ENCODE measurements at regions not wholly inside any gene's neighbourhood (a gene's known extent, or its start where the extent isn't known, plus 50 kb on each side); places are given as distances from the start of the nearest gene placed in this dataset.
"Not testable (repeated sequence)": the region's sequence is repeated elsewhere in the genome, so short reads cannot be mapped to it uniquely, and the experiment has no call there.

DNA sequence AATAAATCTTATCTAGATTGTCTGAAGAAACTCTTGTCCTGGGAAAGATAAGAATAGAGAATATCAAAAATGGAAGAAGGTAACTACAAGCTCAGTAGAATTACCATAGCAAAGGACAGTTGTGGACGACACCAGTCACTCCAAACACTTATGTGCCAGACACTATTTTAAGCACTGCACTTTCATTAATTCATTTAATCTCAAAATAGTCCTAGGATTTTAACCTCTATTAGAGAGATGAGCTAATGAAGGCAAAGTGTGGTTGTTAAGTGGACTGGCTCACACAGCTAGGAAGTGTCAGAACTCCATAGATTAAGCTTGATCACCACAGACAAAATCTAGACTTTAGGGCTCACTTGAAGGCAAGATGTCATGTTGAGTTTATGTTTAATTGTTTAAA is 168.9 kb downstream of the CDC14C start:
- POLR2A ChIA-PET, result no interaction called here
- no peak overlapping the region for H3K4me3 ChIP-seq (ENCODE audit: low read depth, low read length)
- TF ChIP-seq, protein P1, sequence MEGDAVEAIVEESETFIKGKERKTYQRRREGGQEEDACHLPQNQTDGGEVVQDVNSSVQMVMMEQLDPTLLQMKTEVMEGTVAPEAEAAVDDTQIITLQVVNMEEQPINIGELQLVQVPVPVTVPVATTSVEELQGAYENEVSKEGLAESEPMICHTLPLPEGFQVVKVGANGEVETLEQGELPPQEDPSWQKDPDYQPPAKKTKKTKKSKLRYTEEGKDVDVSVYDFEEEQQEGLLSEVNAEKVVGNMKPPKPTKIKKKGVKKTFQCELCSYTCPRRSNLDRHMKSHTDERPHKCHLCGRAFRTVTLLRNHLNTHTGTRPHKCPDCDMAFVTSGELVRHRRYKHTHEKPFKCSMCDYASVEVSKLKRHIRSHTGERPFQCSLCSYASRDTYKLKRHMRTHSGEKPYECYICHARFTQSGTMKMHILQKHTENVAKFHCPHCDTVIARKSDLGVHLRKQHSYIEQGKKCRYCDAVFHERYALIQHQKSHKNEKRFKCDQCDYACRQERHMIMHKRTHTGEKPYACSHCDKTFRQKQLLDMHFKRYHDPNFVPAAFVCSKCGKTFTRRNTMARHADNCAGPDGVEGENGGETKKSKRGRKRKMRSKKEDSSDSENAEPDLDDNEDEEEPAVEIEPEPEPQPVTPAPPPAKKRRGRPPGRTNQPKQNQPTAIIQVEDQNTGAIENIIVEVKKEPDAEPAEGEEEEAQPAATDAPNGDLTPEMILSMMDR (IDR thresholded peaks at IDR 0.05; ENCODE audit: insufficient read depth, low read length, missing control alignments), result no peak
- CTCF ChIA-PET, result no interaction called here
- DNase-seq (ENCODE audit: low read depth, low spot score), result no peak

DNA sequence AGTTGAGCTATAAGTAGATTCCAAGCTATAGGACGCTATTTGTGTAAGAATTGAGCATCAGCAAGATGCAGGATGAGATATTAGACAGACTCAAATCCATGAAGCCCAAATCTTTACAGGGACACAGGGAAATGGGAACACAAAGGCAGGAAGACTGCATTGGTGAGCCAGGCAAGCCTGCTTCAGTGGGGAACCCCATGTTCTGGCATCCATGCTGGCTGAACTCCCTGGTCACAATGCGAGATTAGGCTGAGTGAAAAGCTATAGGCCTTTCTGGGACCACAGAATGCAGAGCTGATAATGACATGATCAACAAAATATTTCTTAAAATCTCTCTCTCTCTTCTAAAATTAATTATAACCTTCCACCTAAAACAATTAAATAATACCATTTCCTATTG is 170.5 kb downstream of the CDC14C start:
- CTCF ChIA-PET, result no interaction called here
- H3K4me3 ChIP-seq (ENCODE audit: low read depth, low read length), result no peak overlapping the region
- POLR2A ChIA-PET, result no interaction called here

DNA sequence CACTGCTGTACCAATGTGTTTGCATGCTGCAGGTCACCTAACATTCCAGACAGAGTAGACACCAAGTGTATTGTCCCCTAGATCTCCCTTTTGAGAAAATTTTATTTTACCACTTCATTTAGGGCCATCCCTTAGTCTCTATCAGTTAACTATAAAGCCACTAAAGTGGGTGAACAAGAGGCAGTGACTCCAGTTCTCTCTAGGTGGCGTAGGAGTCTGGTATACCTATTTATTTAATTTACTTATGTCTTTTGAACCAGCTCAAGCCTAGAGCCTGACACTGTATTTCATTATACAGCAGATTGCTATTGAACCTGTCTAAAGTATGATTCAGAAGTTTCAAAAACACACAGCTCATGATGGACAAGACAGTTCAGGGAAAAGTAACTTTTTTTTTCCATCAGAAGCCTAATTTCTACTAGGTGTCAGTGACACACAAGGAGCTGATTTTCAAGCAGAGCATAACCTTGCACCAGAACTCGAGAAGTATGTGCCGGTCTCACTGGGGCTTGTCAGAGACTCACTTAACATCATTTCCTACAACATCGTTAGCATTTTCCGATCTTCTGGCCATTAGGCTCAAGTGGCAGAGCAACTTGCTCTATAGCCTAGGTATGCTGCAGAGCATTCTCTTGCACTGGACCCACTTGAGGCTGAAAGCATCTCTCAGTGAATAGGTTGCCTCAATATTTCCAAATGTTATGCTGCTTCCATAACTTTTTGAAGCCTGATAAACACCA is 175.4 kb downstream of the CDC14C start:
- ChIA-PET POLR2A (no interaction called here), CTCF (no interaction called here)
- H3K4me3 ChIP-seq (ENCODE audit: low read depth, low read length), result no peak overlapping the region
- no peak for DNase-seq (ENCODE audit: low read depth, low spot score)
- TF ChIP-seq, protein P1 (IDR thresholded peaks at IDR 0.05; ENCODE audit: insufficient read depth, low read length, missing control alignments), result no peak

More for the DNA sequence above, 170.5 kb downstream of the CDC14C start:
- TF ChIP-seq, protein P1 (IDR thresholded peaks at IDR 0.05; ENCODE audit: insufficient read depth, low read length, missing control alignments), result no peak
- DNase-seq (ENCODE audit: low read depth, low spot score), result no peak

DNA sequence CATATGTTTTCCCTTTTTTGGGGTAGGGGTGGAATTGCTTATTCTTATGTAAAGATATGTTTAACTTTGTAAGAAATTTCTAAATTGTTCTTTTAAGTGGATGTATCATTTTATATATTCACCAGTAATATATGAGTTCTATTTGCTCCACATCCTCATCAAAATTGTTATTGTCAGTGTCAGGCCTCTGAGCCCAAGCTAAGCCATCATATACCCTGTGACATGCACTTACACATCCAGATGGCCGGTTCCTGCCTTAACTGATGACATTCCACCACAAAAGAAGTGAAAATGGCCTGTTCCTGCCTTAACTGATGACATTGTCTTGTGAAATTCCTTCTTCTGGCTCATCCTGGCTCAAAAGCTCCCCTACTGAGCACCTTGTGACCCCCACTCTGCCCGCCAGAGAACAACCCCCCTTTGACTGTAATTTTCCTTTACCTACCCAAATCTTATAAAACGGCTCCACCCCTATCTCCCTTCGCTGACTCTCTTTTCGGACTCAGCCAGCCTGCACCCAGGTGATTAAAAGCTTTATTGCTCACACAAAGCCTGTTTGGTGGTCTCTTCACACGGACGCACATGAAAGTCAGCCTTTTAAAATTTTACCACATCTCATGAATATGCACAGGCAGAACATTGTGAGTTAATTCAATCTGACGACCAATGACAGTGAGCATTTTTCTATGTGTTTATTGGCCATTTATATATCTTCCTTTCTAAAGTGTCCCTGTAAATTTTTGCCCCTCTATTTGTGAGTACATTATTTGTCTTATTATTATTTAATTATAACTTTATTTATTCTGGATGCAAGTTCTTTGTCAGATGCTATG is 176.8 kb downstream of the CDC14C start:
- DNase-seq (ENCODE audit: low read depth, low spot score); CTCF ChIA-PET; POLR2A ChIA-PET; H3K4me3 ChIP-seq (ENCODE audit: low read depth, low read length): not testable (repeated sequence)

DNA sequence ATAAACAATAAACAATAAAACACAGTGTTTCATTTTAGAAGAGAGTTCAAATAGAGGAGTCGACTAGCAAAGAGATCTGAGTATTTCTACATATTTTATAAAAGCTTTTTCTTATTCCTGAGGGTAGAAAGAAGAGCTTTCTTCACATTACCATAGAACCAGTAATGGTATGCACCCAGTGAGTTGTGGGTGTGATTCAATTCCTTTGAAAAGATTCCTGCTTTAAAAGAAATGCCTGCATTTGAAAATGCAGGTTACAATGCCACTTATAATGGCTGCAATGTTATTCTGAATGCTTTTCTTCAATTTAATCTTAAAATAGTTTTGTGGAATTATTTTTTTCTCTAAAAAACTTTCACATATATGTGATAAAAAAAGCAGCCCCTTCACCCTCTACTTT is 178.1 kb downstream of the CDC14C start:
- ChIA-PET CTCF (no interaction called here), POLR2A (no interaction called here)
- TF ChIP-seq, protein P1 (IDR thresholded peaks at IDR 0.05; ENCODE audit: insufficient read depth, low read length, missing control alignments), result no peak
- no peak overlapping the region for H3K4me3 ChIP-seq (ENCODE audit: low read depth, low read length)
- no peak for DNase-seq (ENCODE audit: low read depth, low spot score)

DNA sequence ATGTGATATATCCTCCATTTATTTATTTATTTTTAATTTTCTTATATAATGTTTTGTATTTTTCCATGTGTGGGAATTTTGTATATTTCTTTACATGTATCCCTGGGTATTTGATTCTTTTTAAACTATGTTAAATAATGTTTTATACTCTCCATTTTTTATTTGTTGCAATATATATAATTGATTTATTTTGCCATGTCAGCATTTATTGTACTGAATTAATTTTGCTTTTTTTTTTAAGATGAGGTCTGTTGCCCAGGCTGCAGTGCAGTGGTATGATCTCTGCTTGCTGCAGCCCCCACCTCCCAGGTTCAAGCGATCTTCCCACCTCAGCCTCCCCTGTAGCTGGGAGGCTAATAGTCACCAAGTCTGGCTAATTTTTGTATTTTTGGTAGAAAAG is 187.4 kb downstream of the CDC14C start:
- ChIA-PET CTCF (no interaction called here), POLR2A (no interaction called here)
- TF ChIP-seq, protein P1 (IDR thresholded peaks at IDR 0.05; ENCODE audit: insufficient read depth, low read length, missing control alignments), result no peak
- H3K4me3 ChIP-seq (ENCODE audit: low read depth, low read length), result no peak overlapping the region
- DNase-seq (ENCODE audit: low read depth, low spot score), result no peak
